Nephron progenitor cell (in vitro differentiated cells): ENCODE measurements at regions not wholly inside any gene's neighbourhood (a gene's known extent, or its start where the extent isn't known, plus 50 kb on each side); places are given as distances from the start of the nearest gene placed in this dataset.

Experiments
- DNase-seq: peaks from one replicate; pipeline ENCODE4 v3.0.0; 2021
- H3K27ac Mint-ChIP-seq: 2 replicates; pipeline ENCODE4 v1.8.0; 2021; ENCODE audit warnings: mild to moderate bottlenecking, moderate library complexity, mixed read lengths
- H3K27me3 Mint-ChIP-seq: 2 replicates; pipeline ENCODE4 v1.8.0; 2021; ENCODE audit warnings: mild to moderate bottlenecking, low read depth, mixed read lengths; ENCODE audit not compliant: poor library complexity
- H3K36me3 Mint-ChIP-seq: 2 replicates; pipeline ENCODE4 v1.8.0; 2021; ENCODE audit warnings: low read depth, mixed read lengths
- H3K4me1 Mint-ChIP-seq: 2 replicates; pipeline ENCODE4 v1.8.0; 2021; ENCODE audit warnings: mixed read lengths
- H3K4me3 Mint-ChIP-seq: 2 replicates; pipeline ENCODE4 v1.8.0; 2021; ENCODE audit warnings: mild to moderate bottlenecking, moderate library complexity, mixed read lengths
- H3K9me3 Mint-ChIP-seq: 2 replicates; pipeline ENCODE4 v1.8.0; 2021; ENCODE audit warnings: mild to moderate bottlenecking, moderate library complexity, mixed read lengths
- TF ChIP-seq, protein P1 (sequence below): fragments of 200-600 bp; sonication (generic); IDR thresholded peaks from 2 replicates; pipeline ENCODE4 v1.5.0; 2021; ENCODE audit warnings: antibody characterized with exemption

- TF ChIP-seq, protein P1, sequence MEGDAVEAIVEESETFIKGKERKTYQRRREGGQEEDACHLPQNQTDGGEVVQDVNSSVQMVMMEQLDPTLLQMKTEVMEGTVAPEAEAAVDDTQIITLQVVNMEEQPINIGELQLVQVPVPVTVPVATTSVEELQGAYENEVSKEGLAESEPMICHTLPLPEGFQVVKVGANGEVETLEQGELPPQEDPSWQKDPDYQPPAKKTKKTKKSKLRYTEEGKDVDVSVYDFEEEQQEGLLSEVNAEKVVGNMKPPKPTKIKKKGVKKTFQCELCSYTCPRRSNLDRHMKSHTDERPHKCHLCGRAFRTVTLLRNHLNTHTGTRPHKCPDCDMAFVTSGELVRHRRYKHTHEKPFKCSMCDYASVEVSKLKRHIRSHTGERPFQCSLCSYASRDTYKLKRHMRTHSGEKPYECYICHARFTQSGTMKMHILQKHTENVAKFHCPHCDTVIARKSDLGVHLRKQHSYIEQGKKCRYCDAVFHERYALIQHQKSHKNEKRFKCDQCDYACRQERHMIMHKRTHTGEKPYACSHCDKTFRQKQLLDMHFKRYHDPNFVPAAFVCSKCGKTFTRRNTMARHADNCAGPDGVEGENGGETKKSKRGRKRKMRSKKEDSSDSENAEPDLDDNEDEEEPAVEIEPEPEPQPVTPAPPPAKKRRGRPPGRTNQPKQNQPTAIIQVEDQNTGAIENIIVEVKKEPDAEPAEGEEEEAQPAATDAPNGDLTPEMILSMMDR, result no peak
- peaks cover 18% of the 10 kb centered on the region for H3K4me1 Mint-ChIP-seq
- no peak overlapping the region for H3K4me3 Mint-ChIP-seq
Measured at GRCh38 chr7:69169386-69169785, 428.9 kb upstream of the AUTS2 start.

DNA sequence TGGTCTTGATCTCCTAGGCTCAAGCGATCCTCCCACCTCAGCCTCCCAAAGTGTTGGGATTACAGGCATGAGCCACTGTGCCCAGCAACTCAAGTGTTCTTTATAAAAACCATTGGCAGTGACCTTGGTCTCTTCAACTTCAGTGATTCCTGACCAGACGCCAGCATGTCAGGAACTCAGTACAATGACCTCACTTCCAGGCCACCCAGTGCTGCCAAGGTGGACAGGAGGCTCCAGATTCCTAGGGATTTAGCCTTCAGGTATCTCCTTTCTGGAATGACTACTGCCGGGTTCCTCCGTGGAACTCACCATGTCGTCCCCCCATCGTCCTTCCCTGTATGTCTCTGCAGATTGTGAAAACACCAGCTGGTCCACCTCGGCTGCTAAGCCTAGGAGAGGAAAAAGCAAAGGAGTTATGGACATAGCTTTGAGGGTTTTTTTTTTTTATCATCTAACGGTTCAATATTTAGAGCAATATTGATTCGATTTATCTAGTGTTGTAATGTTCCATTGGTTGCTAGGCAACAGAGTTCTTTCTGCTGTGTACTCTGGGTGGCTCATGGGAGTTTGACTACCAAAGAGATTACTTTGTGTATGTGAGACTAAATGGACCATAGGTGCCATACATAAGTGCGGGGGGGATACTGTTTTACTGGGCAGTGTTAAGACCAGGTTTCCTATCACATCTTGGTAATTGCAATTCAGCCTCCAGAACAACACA is 425.8 kb upstream of the AUTS2 start:
- Mint-ChIP-seq H3K27ac (no peak overlapping the region), H3K9me3 (peaks cover 15% of the 10 kb centered on the region), H3K36me3 (peaks cover 3% of the 10 kb centered on the region), H3K4me3 (no peak overlapping the region), H3K4me1 (peaks cover 19% of the 10 kb centered on the region), H3K27me3 (peaks cover 14% of the 10 kb centered on the region)
- TF ChIP-seq, protein P1, result no peak
- DNase-seq, result no peak

More at GRCh38 chr7:69169386-69169785, 428.9 kb upstream of the AUTS2 start:
- Mint-ChIP-seq H3K9me3 (no peaks in the 10 kb centered on the region), H3K27ac (no peak overlapping the region), H3K27me3 (peaks cover 8% of the 10 kb centered on the region), H3K36me3 (no peaks in the 10 kb centered on the region)
- no peak for DNase-seq

GRCh38 chr7:69173341-69173740 is 424.9 kb upstream of the AUTS2 start:
- Mint-ChIP-seq H3K4me3 (no peak overlapping the region), H3K4me1 (peaks cover 19% of the 10 kb centered on the region), H3K27ac (no peak overlapping the region), H3K9me3 (peaks cover 15% of the 10 kb centered on the region), H3K27me3 (peaks cover 15% of the 10 kb centered on the region), H3K36me3 (peaks cover 3% of the 10 kb centered on the region)
- no peak for DNase-seq
- TF ChIP-seq, protein P1, result no peak

- H3K36me3 Mint-ChIP-seq, result peaks cover 3% of the 10 kb centered on the region
- no peak for DNase-seq
Measured at GRCh38 chr7:69173846-69174245, 424.4 kb upstream of the AUTS2 start.

DNA sequence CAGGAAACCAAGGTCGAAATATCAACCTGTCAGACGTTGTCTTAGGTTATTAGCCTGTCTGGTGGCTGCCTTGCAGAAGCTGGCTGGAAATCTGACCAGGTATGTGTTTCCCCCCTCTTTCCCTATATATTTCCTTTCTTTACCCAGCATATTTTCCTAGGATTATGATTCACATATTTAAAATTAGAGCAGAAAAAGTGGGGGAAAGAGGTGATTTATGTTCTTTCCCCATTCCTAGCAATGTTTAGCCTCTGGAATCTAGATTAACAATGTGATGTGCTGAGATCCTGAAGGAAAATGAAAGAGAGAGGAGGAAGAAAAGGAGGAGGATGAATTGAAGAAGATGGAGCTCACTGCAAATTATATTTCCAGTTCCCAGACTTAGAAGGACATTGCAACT is 421.4 kb upstream of the AUTS2 start:
- Mint-ChIP-seq H3K36me3 (peaks cover 3% of the 10 kb centered on the region), H3K27ac (no peak overlapping the region), H3K4me3 (no peak overlapping the region), H3K9me3 (peaks cover 15% of the 10 kb centered on the region), H3K4me1 (peaks cover 19% of the 10 kb centered on the region), H3K27me3 (peaks cover 10% of the 10 kb centered on the region)
- TF ChIP-seq, protein P1, result no peak
- DNase-seq, result no peak

More at GRCh38 chr7:69173846-69174245, 424.4 kb upstream of the AUTS2 start:
- H3K4me3 Mint-ChIP-seq, result no peak overlapping the region
- TF ChIP-seq, protein P1, result no peak
- H3K9me3 Mint-ChIP-seq, result peaks cover 15% of the 10 kb centered on the region
- peaks cover 19% of the 10 kb centered on the region for H3K4me1 Mint-ChIP-seq
- no peak overlapping the region for H3K27ac Mint-ChIP-seq
- peaks cover 15% of the 10 kb centered on the region for H3K27me3 Mint-ChIP-seq

- no peak overlapping the region for H3K27ac Mint-ChIP-seq
- H3K4me1 Mint-ChIP-seq, result peaks cover 19% of the 10 kb centered on the region
- TF ChIP-seq, protein P1, result no peak
- no peak overlapping the region for H3K4me3 Mint-ChIP-seq
- DNase-seq, result no peak
- H3K9me3 Mint-ChIP-seq, result peaks cover 15% of the 10 kb centered on the region
- H3K36me3 Mint-ChIP-seq, result peaks cover 3% of the 10 kb centered on the region
- H3K27me3 Mint-ChIP-seq, result peaks cover 8% of the 10 kb centered on the region
Measured at GRCh38 chr7:69177461-69177861, 420.8 kb upstream of the AUTS2 start.
